HFFc6 (cell line): ENCODE measurements at regions not wholly inside any gene's neighbourhood (a gene's known extent, or its start where the extent isn't known, plus 50 kb on each side); places are given as distances from the start of the nearest gene placed in this dataset.

Source experiments
- DNase-seq: peaks from one replicate; pipeline ENCODE4 v3.0.0-alpha.2; 2018
- H3K27ac Mint-ChIP-seq: 2 replicates; pipeline ENCODE4 v1.8.0; 2020; ENCODE audit warnings: mild to moderate bottlenecking, mixed read lengths
- H3K27me3 Mint-ChIP-seq: 2 replicates; pipeline ENCODE4 v1.8.0; 2021; ENCODE audit warnings: mild to moderate bottlenecking, moderate library complexity, mixed read lengths; ENCODE audit not compliant: insufficient read depth
- H3K36me3 Mint-ChIP-seq: 2 replicates; pipeline ENCODE4 v1.8.0; 2021; ENCODE audit warnings: low read depth, mixed read lengths
- H3K4me1 Mint-ChIP-seq: 2 replicates; pipeline ENCODE4 v1.8.0; 2020; ENCODE audit warnings: low read depth, mixed read lengths
- H3K4me3 Mint-ChIP-seq: 2 replicates; pipeline ENCODE4 v1.8.0; 2020; ENCODE audit warnings: mild to moderate bottlenecking, moderate library complexity, mixed read lengths
- H3K9me3 Mint-ChIP-seq: 2 replicates; pipeline ENCODE4 v1.8.0; 2020; ENCODE audit warnings: mild to moderate bottlenecking, mixed read lengths
- CTCF ChIP-seq: fragments of 200-600 bp; sonication (generic); IDR thresholded peaks from 2 replicates; pipeline ENCODE4 v1.5.0; 2021; ENCODE audit warnings: antibody characterized with exemption, mild to moderate bottlenecking

DNA sequence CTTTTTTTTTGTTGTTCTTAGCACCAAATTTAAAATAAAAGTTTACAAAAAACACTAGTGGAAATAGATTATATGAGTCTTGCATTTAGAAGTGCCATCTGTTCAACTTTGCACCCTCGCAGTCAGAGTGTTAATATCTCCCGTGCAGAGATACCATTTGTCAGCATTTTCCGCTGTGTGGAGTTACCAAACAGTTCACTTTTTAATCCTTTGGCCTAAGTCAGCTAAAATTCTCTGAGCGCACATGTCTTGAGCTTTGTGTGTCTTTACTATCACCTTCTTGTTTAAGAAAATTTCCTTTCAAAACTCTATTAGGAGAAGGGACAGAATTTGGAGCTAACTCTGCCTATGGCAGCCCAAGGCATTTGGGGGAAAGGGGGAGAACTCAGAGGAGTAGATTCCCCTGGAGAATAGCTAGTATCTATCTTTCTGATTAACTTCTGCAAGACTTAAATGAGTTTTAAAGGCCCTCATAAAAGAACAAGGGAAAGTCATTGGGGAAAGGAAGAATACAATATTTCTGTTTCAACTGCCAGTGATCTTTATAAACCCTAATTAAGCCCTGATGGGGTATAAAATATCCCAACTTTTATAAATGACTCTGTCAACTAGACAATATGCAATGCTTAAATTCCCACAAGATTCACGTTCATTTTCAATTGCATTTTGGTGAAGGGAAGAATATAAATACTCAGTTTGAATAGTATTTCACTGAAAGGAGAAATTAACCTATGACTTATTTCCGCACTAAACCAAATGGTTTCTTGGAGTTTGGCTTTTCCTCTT, 114.9 kb upstream of the RAB11FIP2 start:
- Mint-ChIP-seq H3K36me3 (no peaks in the 10 kb centered on the region), H3K9me3 (peaks cover 30% of the 10 kb centered on the region), H3K27ac (no peak overlapping the region), H3K4me1 (no peaks in the 10 kb centered on the region), H3K27me3 (no peaks in the 10 kb centered on the region), H3K4me3 (no peak overlapping the region)
- no peak for DNase-seq
- no peak for TF ChIP-seq CTCF

DNA sequence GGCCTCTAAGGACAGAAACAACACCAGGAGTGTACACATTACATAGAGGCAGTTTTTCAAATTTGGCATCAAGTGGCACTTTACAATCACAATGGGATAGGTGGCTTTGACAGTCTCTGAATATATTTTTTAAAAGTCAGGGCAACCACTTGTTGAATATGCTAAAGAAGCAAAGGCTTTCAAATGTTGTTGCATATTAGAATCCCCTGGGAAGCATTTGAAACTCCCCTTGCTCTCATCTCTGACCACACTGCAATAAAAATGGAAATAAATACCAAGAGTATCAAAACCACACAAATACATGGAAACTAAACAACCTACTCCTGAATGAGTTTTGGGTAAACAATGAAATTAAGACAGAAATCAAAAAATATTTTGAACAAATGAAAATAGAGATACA, 106.5 kb upstream of the RAB11FIP2 start:
- H3K27ac Mint-ChIP-seq = no peak overlapping the region

GRCh38 chr10:118151461-118151860, 104.7 kb upstream of the RAB11FIP2 start:
- H3K27ac Mint-ChIP-seq = no peak overlapping the region
- no peak overlapping the region for H3K4me3 Mint-ChIP-seq
- no peak for DNase-seq
- H3K9me3 Mint-ChIP-seq = peaks cover 44% of the 10 kb centered on the region
- H3K4me1 Mint-ChIP-seq = no peaks in the 10 kb centered on the region
- no peaks in the 10 kb centered on the region for H3K36me3 Mint-ChIP-seq
- TF ChIP-seq CTCF = no peak
- no peaks in the 10 kb centered on the region for H3K27me3 Mint-ChIP-seq

More for the DNA sequence above, 106.5 kb upstream of the RAB11FIP2 start:
- no peak for TF ChIP-seq CTCF
- Mint-ChIP-seq H3K4me1 (no peaks in the 10 kb centered on the region), H3K36me3 (no peaks in the 10 kb centered on the region), H3K9me3 (peaks cover 42% of the 10 kb centered on the region), H3K27me3 (no peaks in the 10 kb centered on the region), H3K4me3 (no peak overlapping the region)
- DNase-seq = no peak

GRCh38 chr10:118148247-118148646, 101.5 kb upstream of the RAB11FIP2 start:
- no peak for TF ChIP-seq CTCF
- Mint-ChIP-seq H3K27ac (no peak overlapping the region), H3K9me3 (peaks cover 36% of the 10 kb centered on the region), H3K36me3 (no peaks in the 10 kb centered on the region), H3K27me3 (no peaks in the 10 kb centered on the region), H3K4me3 (no peak overlapping the region), H3K4me1 (no peaks in the 10 kb centered on the region)
- no peak for DNase-seq

DNA sequence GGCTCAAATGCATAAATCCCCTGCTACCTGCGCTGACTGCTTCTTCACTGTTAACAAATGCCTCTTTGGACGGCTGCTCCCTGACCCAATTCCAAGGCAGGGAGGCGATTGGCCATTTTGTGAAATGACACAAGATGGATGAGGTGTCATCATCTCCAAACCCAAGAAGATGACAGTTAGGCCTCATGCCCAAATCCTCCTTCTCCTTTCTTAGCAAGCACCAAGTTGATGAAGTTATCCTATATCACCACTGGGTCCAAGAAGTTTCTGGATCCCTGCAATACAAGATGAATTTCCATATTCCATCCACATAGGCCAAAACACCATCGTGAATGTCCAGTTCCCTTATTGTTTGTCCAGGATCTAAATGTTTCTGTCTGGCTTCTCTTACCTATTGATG, 98.5 kb upstream of the RAB11FIP2 start:
- Mint-ChIP-seq H3K27me3 (no peaks in the 10 kb centered on the region), H3K4me1 (no peaks in the 10 kb centered on the region), H3K4me3 (no peak overlapping the region), H3K36me3 (no peaks in the 10 kb centered on the region), H3K27ac (no peak overlapping the region), H3K9me3 (peaks cover 36% of the 10 kb centered on the region)
- DNase-seq = no peak
- no peak for TF ChIP-seq CTCF
